HG03159 (cell line): ENCODE measurements at regions not wholly inside any gene's neighbourhood (a gene's known extent, or its start where the extent isn't known, plus 50 kb on each side); places are given as distances from the start of the nearest gene placed in this dataset.
A peak's percentile ranks its signal among the peaks of the same experiment; 100 is the strongest.
"Not testable (repeated sequence)": the region's sequence is repeated elsewhere in the genome, so short reads cannot be mapped to it uniquely, and the experiment has no call there.

ENCODE experiments used
- ATAC-seq: cut with Tn5 transposase; IDR thresholded peaks from one replicate; pipeline ENCODE4 v1.9.1; 2021; ENCODE audit warnings: mild to moderate bottlenecking, moderate library complexity; ENCODE audit not compliant: unreplicated experiment

- ATAC-seq = peak; percentile 82
Measured at GRCh38 chr2:142585785-142586184, 291.7 kb upstream of the KYNU start.

- ATAC-seq = no peak
Measured at GRCh38 chr2:142582317-142582716, 295.1 kb upstream of the KYNU start.

GRCh38 chr2:142581491-142581890, 296.0 kb upstream of the KYNU start:
- ATAC-seq = no peak

GRCh38 chr2:142580691-142581090, 296.8 kb upstream of the KYNU start:
- ATAC-seq = no peak

- ATAC-seq = no peak
Measured at GRCh38 chr2:142575561-142575960, 301.9 kb upstream of the KYNU start.

GRCh38 chr2:142574388-142574787, 303.1 kb upstream of the KYNU start:
- no peak for ATAC-seq

- ATAC-seq = no peak
Measured at GRCh38 chr2:142572346-142573132, 304.9 kb upstream of the KYNU start.

- ATAC-seq = no peak
Measured at GRCh38 chr2:142571934-142572333, 305.5 kb upstream of the KYNU start.

- ATAC-seq = no peak
Measured at GRCh38 chr2:142562900-142563299, 314.6 kb upstream of the KYNU start.

GRCh38 chr2:142561656-142562055, 315.8 kb upstream of the KYNU start:
- no peak for ATAC-seq

- no peak for ATAC-seq
Measured at GRCh38 chr2:142557391-142557790, 320.1 kb upstream of the KYNU start.

- not testable (repeated sequence) for ATAC-seq
Measured at GRCh38 chr2:142545999-142546398, 331.5 kb upstream of the KYNU start.

GRCh38 chr2:142545036-142545435, 332.4 kb upstream of the KYNU start:
- ATAC-seq = no peak

- no peak for ATAC-seq
Measured at GRCh38 chr2:142544173-142544572, 333.3 kb upstream of the KYNU start.

- ATAC-seq = no peak
Measured at GRCh38 chr2:142542431-142542910, 335.0 kb upstream of the KYNU start.

GRCh38 chr2:142536966-142537365, 340.5 kb upstream of the KYNU start:
- ATAC-seq = no peak

- ATAC-seq = no peak
Measured at GRCh38 chr2:142536492-142536891, 341.0 kb upstream of the KYNU start.

GRCh38 chr2:142535311-142535710, 342.2 kb upstream of the KYNU start:
- no peak for ATAC-seq

- no peak for ATAC-seq
Measured at GRCh38 chr2:142533177-142533576, 344.3 kb upstream of the KYNU start.

GRCh38 chr2:142531377-142531776, 346.1 kb upstream of the KYNU start:
- no peak for ATAC-seq

- no peak for ATAC-seq
Measured at GRCh38 chr2:142525720-142526119, 351.7 kb upstream of the KYNU start.

GRCh38 chr2:142521492-142521891, 356.0 kb upstream of the KYNU start:
- no peak for ATAC-seq

GRCh38 chr2:142515493-142515892, 362.0 kb upstream of the KYNU start:
- ATAC-seq = no peak
